ENCODE measurements at regions not wholly inside any gene's neighbourhood (a gene's known extent, or its start where the extent isn't known, plus 50 kb on each side); places are given as distances from the start of the nearest gene placed in this dataset.

GRCh38 chr14:44162197-44162596 lies 344.9 kb downstream of the FSCB start:
- ATAC-seq (ENCODE audit: low read depth): no peak
- no peaks in the 10 kb centered on the region for H4K20me1 ChIP-seq (ENCODE audit: insufficient read depth, low read length)
- intact Hi-C loops (cut with micrococcal nuclease) (no loop called here), in situ Hi-C loops (cut with MboI; ENCODE audit: low sequenced_read_pairs) (no loop called here), dilution Hi-C loops (cut with HindIII; ENCODE audit: low sequenced_read_pairs, unreplicated experiment) (no loop called here)
- H3K36me3 ChIP-seq (ENCODE audit: control insufficient read depth, insufficient read depth, low read length): no peaks in the 10 kb centered on the region
- peaks cover 4% of the 10 kb centered on the region for H3K9me3 ChIP-seq (ENCODE audit: control insufficient read depth, insufficient read depth, low read length)
- H3K9ac ChIP-seq (ENCODE audit: low read depth, low read length): no peak overlapping the region
- H3K18ac ChIP-seq (ENCODE audit: low read depth, low read length): no peak overlapping the region
- no peak overlapping the region for H4K5ac ChIP-seq (ENCODE audit: low read depth, low read length)
- no peak overlapping the region for H2AFZ ChIP-seq (replicated peaks; ENCODE audit: low read length, poor library complexity)
- ChIA-PET CTCF (no interaction called here), POLR2A (ENCODE audit: unreplicated experiment) (no interaction called here)
- no peak overlapping the region for H2BK120ac ChIP-seq (ENCODE audit: low read depth, low read length)
- H3K4me3 ChIP-seq (ENCODE audit: insufficient read depth, low read depth, low read length): no peak overlapping the region
- no peak overlapping the region for H2BK15ac ChIP-seq (ENCODE audit: low read depth, low read length)
- H3K79me1 ChIP-seq (ENCODE audit: low read depth in 1 of 2, low read length in 2 of 2): no peaks in the 10 kb centered on the region
- H4K8ac ChIP-seq (ENCODE audit: low read depth in 2 of 2, low read length in 2 of 2): no peak overlapping the region
- no peaks in the 10 kb centered on the region for H3K4me1 ChIP-seq (ENCODE audit: control insufficient read depth, insufficient read depth, low read length)
- H2BK20ac ChIP-seq (ENCODE audit: low read depth, low read length): no peak overlapping the region
- no peak for DNase-seq
- no peak overlapping the region for H3K14ac ChIP-seq (replicated peaks; ENCODE audit: low read depth, low read length)
- H2BK5ac ChIP-seq (ENCODE audit: low read depth, low read length, poor library complexity, severe bottlenecking): no peak overlapping the region
- no peak overlapping the region for H2AK9ac ChIP-seq (replicated peaks; ENCODE audit: low read depth, low read length, poor library complexity)
- no peak overlapping the region for H3K4ac ChIP-seq (ENCODE audit: low read depth, low read length)
- no peak overlapping the region for H3K27ac ChIP-seq (ENCODE audit: insufficient read depth, low read length)
- no peak overlapping the region for H4K91ac ChIP-seq (ENCODE audit: insufficient read depth, low read depth, low read length)
- no peak overlapping the region for H3K23ac ChIP-seq (ENCODE audit: low read depth, low read length)
- no TSS peak for BruUV-seq (replicated peaks)
- TF ChIP-seq RAD21 (IDR thresholded peaks at IDR 0.05; ENCODE audit: low read length) (no peak), CEBPB (IDR thresholded peaks at IDR 0.05; ENCODE audit: low read depth, low read length) (no peak), RCOR1 (IDR thresholded peaks at IDR 0.05; ENCODE audit: insufficient replicate concordance, low read length) (no peak), MAZ (IDR thresholded peaks at IDR 0.05; ENCODE audit: borderline replicate concordance, low read depth, low read length) (no peak), MXI1 (IDR thresholded peaks at IDR 0.05; ENCODE audit: borderline replicate concordance, low read depth, low read length) (no peak), CHD1 (IDR thresholded peaks at IDR 0.05; ENCODE audit: low read depth, low read length) (no peak), ELK1 (IDR thresholded peaks at IDR 0.05; ENCODE audit: borderline replicate concordance, low read depth, low read length) (no peak), USF2 (IDR thresholded peaks at IDR 0.05; ENCODE audit: low read depth, low read length) (no peak), SMC3 (IDR thresholded peaks at IDR 0.05; ENCODE audit: low read depth, low read length) (no peak), BHLHE40 (IDR thresholded peaks at IDR 0.05; ENCODE audit: low read depth, low read length) (no peak), RFX5 (IDR thresholded peaks at IDR 0.05; ENCODE audit: low read depth, low read length) (no peak), POLR2A (IDR thresholded peaks at IDR 0.05; ENCODE audit: low read depth, low read length) (no peak)
- H3K27me3 ChIP-seq (ENCODE audit: control insufficient read depth, insufficient read depth, low read length): no peaks in the 10 kb centered on the region
- no peak overlapping the region for H3K56ac ChIP-seq (ENCODE audit: extremely low read depth, insufficient read depth, low read length)
- no peak overlapping the region for H3K4me2 ChIP-seq (ENCODE audit: low read depth, low read length)
- WGBS, 2 experiments (ENCODE audit: extremely low coverage in 2 of 2, insufficient read length in 1 of 2): no CpG with 5 or more reads among the region's 5 CpGs
- no peak overlapping the region for H2AK5ac ChIP-seq (ENCODE audit: low read depth, low read length)
- H3K9me1 ChIP-seq (ENCODE audit: insufficient read depth, low read length): no peaks in the 10 kb centered on the region
